BLaER1 (cell line): ENCODE measurements at regions not wholly inside any gene's neighbourhood (a gene's known extent, or its start where the extent isn't known, plus 50 kb on each side); places are given as distances from the start of the nearest gene placed in this dataset.

Experiments
- H3K27ac ChIP-seq: shearing (Covaris generic); formaldehyde crosslinking; 2 replicates; pipeline ENCODE4 v1.8.1; 2022
- H3K27me3 ChIP-seq: shearing (Covaris generic); formaldehyde crosslinking; 2 replicates; pipeline ENCODE4 v1.8.1; 2022
- H3K36me3 ChIP-seq: shearing (Covaris generic); formaldehyde crosslinking; 2 replicates; pipeline ENCODE4 v1.8.1; 2022
- H3K4me1 ChIP-seq: shearing (Covaris generic); formaldehyde crosslinking; 2 replicates; pipeline ENCODE4 v1.8.1; 2022
- H3K4me2 ChIP-seq: shearing (Covaris generic); formaldehyde crosslinking; 2 replicates; pipeline ENCODE4 v1.8.1; 2022
- H3K4me3 ChIP-seq: shearing (Covaris generic); formaldehyde crosslinking; 2 replicates; pipeline ENCODE4 v1.8.1; 2022
- H3K9ac ChIP-seq: shearing (Covaris generic); formaldehyde crosslinking; 2 replicates; pipeline ENCODE4 v1.8.1; 2022
- H3K9me3 ChIP-seq: shearing (Covaris generic); formaldehyde crosslinking; 2 replicates; pipeline ENCODE4 v1.8.1; 2022
- H4K20me1 ChIP-seq: shearing (Covaris generic); formaldehyde crosslinking; 2 replicates; pipeline ENCODE4 v1.8.1; 2022
- Cebpa-rat ChIP-seq: shearing (Covaris generic); IDR thresholded peaks from 2 replicates; pipeline ENCODE4 v1.8.1; 2022

DNA sequence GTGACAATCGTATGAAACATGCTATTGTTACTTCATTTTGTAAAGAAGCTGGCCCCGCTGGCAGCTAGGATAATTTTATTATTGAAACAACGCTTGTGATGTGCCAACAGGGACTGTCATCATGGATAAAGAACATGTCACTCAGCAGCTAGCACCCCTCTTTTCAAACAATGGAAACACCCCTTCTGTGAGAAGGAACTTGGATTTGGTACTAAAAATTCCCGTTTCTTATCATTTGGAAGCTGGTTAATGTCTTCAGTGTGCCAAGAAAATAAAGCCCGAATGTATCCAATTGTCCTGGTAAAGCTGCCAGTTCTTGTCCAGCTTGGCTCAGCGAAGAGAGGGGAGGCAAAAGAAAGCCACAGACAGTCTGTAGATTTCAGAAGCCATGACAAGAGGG, 186.6 kb downstream of the PHLDA1 start:
- H3K36me3 ChIP-seq, result no peaks in the 10 kb centered on the region
- no peak overlapping the region for H3K4me3 ChIP-seq
- peaks cover 3% of the 10 kb centered on the region; the same call in 1 of the 2 replicates for H3K9me3 ChIP-seq
- no peak overlapping the region for H3K27ac ChIP-seq
- no peak overlapping the region for H3K9ac ChIP-seq
- H4K20me1 ChIP-seq, result no peaks in the 10 kb centered on the region
- H3K4me1 ChIP-seq, result no peaks in the 10 kb centered on the region
- TF ChIP-seq Cebpa-rat, result no peak
- H3K27me3 ChIP-seq, result no peaks in the 10 kb centered on the region
- no peak overlapping the region for H3K4me2 ChIP-seq

DNA sequence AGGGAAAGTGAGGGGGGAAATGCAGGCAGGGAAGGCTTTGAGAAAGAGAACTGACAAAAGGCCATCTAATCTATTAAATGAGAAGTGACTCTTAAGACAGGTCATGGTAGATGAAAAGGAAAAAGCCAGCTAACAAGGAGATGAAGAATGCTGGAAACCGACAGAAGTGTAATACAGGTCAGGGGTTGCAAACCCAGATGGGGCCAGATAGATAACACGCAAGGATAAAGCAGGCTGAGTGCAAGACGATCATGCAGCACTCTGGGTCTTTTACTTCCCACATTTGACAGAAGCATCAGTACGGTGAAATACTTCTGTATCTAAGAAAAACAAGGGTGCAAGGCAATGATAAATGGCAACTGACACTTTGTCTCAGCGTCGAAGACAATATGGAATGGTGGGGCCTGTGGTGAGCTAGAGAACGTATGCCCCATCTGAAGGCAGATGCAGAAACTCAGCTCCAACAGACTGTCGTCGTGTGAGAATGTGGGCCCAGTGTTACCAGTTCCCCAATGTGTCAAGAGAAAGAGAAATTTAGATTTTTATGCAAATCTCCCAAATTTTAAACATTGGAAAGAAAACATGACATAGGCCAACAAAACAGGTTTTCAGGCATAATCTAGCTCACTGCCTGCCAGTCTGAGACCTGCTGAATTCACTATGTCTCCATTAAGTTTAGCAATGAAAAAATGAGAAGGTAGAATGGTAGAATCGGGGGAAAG, 187.4 kb downstream of the PHLDA1 start:
- H3K4me2 ChIP-seq, result no peak overlapping the region
- peaks cover 3% of the 10 kb centered on the region; the same call in 1 of the 2 replicates for H3K9me3 ChIP-seq
- no peak overlapping the region for H3K4me3 ChIP-seq
- H3K4me1 ChIP-seq, result no peaks in the 10 kb centered on the region
- H3K27ac ChIP-seq, result no peak overlapping the region
- no peaks in the 10 kb centered on the region for H4K20me1 ChIP-seq
- H3K36me3 ChIP-seq, result no peaks in the 10 kb centered on the region
- H3K9ac ChIP-seq, result no peak overlapping the region
- no peaks in the 10 kb centered on the region for H3K27me3 ChIP-seq
- no peak for TF ChIP-seq Cebpa-rat

DNA sequence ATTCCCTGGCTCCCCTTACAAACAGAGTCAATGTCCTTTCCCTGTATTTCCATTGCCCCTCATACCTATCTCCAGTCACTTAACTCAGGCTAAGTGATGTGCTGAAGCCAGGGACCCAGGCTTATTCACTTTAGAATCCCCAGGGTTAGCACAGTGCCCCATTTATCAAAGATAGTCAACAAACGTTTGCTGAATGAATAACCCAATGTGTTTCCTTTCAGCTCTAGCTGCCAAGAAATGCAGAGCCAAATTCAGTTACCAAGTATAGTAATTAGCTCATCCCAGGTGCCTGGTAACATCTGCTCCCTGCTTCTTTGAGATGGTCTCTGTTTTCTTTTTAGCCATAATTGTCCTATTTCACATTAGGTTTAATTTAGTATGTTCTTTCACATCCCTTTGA, 189.5 kb downstream of the PHLDA1 start:
- Histone ChIP-seq H3K9ac (no peak overlapping the region), H3K4me2 (no peak overlapping the region), H3K9me3 (peaks cover 3% of the 10 kb centered on the region; the same call in 1 of the 2 replicates), H3K27me3 (no peaks in the 10 kb centered on the region), H3K4me3 (no peak overlapping the region), H3K36me3 (no peaks in the 10 kb centered on the region), H3K27ac (no peak overlapping the region), H4K20me1 (no peaks in the 10 kb centered on the region), H3K4me1 (no peaks in the 10 kb centered on the region)
- no peak for TF ChIP-seq Cebpa-rat

- Histone ChIP-seq H3K4me2 (no peak overlapping the region), H3K4me1 (no peaks in the 10 kb centered on the region), H3K27ac (no peak overlapping the region), H3K36me3 (no peaks in the 10 kb centered on the region), H3K9ac (no peak overlapping the region), H3K4me3 (no peak overlapping the region), H3K27me3 (no peaks in the 10 kb centered on the region), H3K9me3 (no peaks in the 10 kb centered on the region), H4K20me1 (no peaks in the 10 kb centered on the region)
- TF ChIP-seq Cebpa-rat, result no peak
Measured at GRCh38 chr12:75840994-75841355, 190.6 kb downstream of the PHLDA1 start.

GRCh38 chr12:75838309-75838708, 193.3 kb downstream of the PHLDA1 start:
- no peaks in the 10 kb centered on the region for H3K4me1 ChIP-seq
- no peak overlapping the region for H3K4me3 ChIP-seq
- TF ChIP-seq Cebpa-rat, result no peak
- no peaks in the 10 kb centered on the region for H4K20me1 ChIP-seq
- H3K27ac ChIP-seq, result no peak overlapping the region
- no peak overlapping the region for H3K4me2 ChIP-seq
- no peaks in the 10 kb centered on the region for H3K36me3 ChIP-seq
- no peaks in the 10 kb centered on the region for H3K27me3 ChIP-seq
- H3K9ac ChIP-seq, result no peak overlapping the region
- no peaks in the 10 kb centered on the region for H3K9me3 ChIP-seq

DNA sequence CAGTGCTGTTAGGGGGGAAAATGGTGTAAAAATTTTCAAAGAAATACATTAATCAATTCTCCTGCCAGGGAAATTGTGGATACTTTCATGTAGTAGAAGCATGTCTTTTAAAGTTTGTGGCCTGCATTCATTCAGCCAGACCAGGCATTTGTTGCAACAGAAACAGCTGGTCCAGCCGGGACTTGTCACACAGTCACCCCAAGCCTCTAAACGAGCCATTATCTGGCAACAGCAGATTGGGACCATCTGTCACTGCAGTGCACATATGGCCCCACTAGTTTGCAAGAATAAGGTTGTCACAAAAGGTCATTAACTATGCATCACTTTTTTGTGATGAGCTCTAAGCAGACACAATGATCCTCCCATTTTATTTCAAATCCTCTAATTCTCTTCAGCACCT, 193.9 kb downstream of the PHLDA1 start:
- no peaks in the 10 kb centered on the region for H3K36me3 ChIP-seq
- no peak overlapping the region for H3K9ac ChIP-seq
- H3K4me1 ChIP-seq, result no peaks in the 10 kb centered on the region
- no peak overlapping the region for H3K27ac ChIP-seq
- no peaks in the 10 kb centered on the region for H4K20me1 ChIP-seq
- no peak overlapping the region for H3K4me3 ChIP-seq
- TF ChIP-seq Cebpa-rat, result no peak
- H3K4me2 ChIP-seq, result no peak overlapping the region
- H3K9me3 ChIP-seq, result no peaks in the 10 kb centered on the region
- no peaks in the 10 kb centered on the region for H3K27me3 ChIP-seq

GRCh38 chr12:75836533-75836932, 195.0 kb downstream of the PHLDA1 start:
- Histone ChIP-seq H3K4me1 (no peaks in the 10 kb centered on the region), H3K4me2 (no peak overlapping the region), H3K9ac (no peak overlapping the region), H3K27ac (no peak overlapping the region), H3K36me3 (no peaks in the 10 kb centered on the region), H4K20me1 (no peaks in the 10 kb centered on the region), H3K9me3 (no peaks in the 10 kb centered on the region), H3K4me3 (no peak overlapping the region), H3K27me3 (no peaks in the 10 kb centered on the region)
- TF ChIP-seq Cebpa-rat, result no peak

GRCh38 chr12:75834591-75834990, 197.0 kb downstream of the PHLDA1 start:
- Histone ChIP-seq H3K36me3 (no peaks in the 10 kb centered on the region), H4K20me1 (no peaks in the 10 kb centered on the region), H3K4me1 (no peaks in the 10 kb centered on the region), H3K9me3 (no peaks in the 10 kb centered on the region), H3K27ac (no peak overlapping the region), H3K4me2 (no peak overlapping the region), H3K9ac (no peak overlapping the region), H3K4me3 (no peak overlapping the region), H3K27me3 (no peaks in the 10 kb centered on the region)
- TF ChIP-seq Cebpa-rat, result no peak

DNA sequence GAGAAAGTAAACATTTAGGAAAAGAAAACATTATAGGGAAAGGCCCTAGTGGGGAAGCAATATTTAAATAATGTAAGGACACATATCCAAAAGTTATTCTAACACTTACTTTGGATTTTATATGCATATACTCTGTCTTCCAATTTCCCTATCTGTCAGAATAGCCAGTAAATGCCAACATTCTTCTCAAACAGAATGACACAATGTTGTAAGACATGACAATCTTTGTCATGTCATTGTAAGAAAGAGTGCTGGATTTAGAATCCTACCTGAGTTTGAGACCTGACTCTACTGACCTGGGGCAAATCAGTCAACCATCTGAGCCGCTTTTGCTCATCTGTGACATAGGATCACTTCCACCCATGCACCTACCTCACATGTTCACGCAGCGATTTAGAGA, 198.3 kb downstream of the PHLDA1 start:
- H3K27ac ChIP-seq, result no peak overlapping the region
- TF ChIP-seq Cebpa-rat, result no peak
- no peaks in the 10 kb centered on the region for H3K27me3 ChIP-seq
- no peaks in the 10 kb centered on the region for H4K20me1 ChIP-seq
- H3K4me3 ChIP-seq, result no peak overlapping the region
- H3K36me3 ChIP-seq, result no peaks in the 10 kb centered on the region
- no peaks in the 10 kb centered on the region for H3K9me3 ChIP-seq
- no peak overlapping the region for H3K9ac ChIP-seq
- no peaks in the 10 kb centered on the region for H3K4me1 ChIP-seq
- H3K4me2 ChIP-seq, result no peak overlapping the region

DNA sequence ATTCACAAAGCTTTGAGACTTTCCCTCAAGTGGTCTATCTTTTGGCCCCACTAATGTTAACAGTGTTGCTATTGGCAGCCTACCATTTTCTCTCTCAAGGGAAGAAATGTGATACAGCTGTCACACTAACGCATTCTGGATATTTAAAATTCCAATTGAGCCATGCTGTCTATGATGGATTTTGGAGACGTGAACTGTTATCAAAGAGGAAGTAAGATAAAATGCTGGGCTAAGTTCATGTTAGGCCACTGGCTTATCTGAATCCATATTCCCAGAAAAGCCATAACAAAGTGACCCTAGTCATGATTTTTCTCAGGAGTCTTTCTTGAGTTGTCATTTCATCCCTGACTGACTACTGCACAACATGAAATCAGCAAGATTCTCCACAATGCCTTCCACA, 200.2 kb downstream of the PHLDA1 start:
- Histone ChIP-seq H4K20me1 (no peaks in the 10 kb centered on the region), H3K4me2 (no peak overlapping the region), H3K27me3 (no peaks in the 10 kb centered on the region), H3K9ac (no peak overlapping the region), H3K9me3 (peaks cover 10% of the 10 kb centered on the region; the same call in 1 of the 2 replicates), H3K4me1 (no peaks in the 10 kb centered on the region), H3K4me3 (no peak overlapping the region), H3K27ac (no peak overlapping the region), H3K36me3 (no peaks in the 10 kb centered on the region)
- no peak for TF ChIP-seq Cebpa-rat

- Histone ChIP-seq H3K27me3 (no peaks in the 10 kb centered on the region), H3K4me2 (no peak overlapping the region), H3K27ac (no peak overlapping the region), H4K20me1 (no peaks in the 10 kb centered on the region), H3K4me3 (no peak overlapping the region), H3K9me3 (peaks cover 11% of the 10 kb centered on the region; the same call in 1 of the 2 replicates), H3K36me3 (no peaks in the 10 kb centered on the region), H3K9ac (no peak overlapping the region), H3K4me1 (peaks cover 19% of the 10 kb centered on the region)
- no peak for TF ChIP-seq Cebpa-rat
Measured at GRCh38 chr12:75827061-75827460, 204.5 kb downstream of the PHLDA1 start.
